Fibroblast of upper back skin (primary cell): ENCODE measurements at regions not wholly inside any gene's neighbourhood (a gene's known extent, or its start where the extent isn't known, plus 50 kb on each side); places are given as distances from the start of the nearest gene placed in this dataset.

Experiments used
- DNase-seq: peaks from one replicate; pipeline ENCODE4 v3.0.0-alpha.2; 2013

DNA sequence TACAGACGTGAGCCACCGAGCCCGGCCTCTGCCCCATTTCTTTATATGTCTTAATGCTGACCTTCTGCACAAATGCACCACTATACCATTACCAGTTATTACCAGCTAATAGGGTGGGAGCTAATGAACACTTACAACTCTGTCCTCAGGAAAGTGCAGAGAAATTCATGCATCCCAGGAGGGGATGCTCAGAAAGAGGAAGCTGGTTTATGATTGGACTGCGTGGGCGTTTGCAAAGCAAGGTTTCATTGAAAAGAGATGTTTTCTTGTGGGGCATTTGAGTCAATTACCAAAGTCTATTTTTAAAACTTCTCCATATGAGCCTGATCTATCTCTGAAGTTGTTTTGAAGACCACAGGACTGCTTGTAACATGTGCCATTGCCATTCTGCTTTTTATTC is 417.7 kb upstream of the CELF2 start:
- DNase-seq, result no peak

DNA sequence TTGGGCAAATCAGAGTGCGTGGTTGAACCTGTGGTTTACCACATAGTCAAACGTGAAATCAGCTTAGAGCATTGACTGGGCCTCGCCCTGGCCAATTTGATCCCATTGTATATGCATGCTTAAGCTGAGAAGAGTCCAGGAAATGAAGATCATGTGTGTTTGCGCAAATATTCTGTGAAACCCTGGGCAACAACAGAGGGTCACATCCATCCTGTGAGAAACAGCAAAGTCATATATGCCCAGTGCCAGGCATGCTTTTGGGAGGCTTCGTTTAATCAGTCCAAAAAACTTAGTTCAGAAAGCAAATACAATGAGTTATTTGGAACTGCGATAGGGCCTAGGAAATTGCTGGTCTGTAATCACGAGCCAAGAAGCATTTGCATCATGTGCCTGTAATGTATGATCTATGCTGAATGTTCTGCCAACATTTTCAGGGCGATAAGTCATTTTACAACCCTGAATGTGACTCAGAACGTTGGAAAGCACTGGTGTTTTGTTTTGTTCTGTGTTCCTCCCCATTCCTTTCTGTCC is 412.1 kb upstream of the CELF2 start:
- DNase-seq, result peak; percentile 80

DNA sequence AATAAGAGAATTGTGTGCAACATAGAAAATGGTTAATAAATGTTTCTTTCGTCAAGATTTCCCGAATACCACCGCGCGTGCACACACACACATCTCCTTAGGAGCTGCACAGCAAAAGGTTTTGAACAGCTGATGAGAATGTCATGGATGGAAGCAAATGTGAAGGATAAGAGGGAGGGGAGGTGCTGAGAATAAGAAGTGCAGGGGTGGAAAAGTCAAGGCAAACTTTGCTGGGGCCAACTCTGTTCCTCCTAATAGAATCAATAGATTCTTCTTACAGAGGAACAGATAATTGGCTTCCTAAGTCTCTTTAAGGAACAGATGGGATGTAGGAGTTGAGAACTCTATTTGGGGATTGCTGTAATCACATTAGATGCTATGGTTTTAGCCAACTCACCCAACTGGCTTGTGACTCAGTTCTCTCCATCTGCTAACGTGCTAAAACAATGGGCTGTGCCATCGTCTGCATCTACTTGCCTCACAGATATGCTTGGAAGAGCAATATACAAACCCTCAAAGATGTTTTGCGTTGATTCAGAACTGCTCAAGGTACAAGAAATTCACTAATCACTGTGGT is 408.2 kb upstream of the CELF2 start:
- no peak for DNase-seq

DNA sequence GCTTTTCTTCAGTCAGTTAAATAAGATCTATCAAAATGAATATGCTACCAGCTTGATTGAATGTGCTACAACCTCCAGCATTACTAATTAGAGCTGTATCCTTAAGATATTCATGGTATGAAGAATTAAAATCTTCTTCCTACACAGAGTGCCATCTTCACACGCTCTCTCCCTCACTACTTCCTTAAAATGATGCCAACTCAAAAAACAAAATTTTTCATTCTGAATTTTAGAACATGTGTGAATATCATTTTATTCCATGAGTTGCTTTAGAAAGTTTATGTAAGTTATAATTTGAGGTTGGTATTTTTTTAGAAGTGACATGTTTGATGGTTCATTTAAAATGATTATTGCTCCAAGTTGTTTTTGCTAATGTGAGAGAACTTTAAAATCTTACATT is 407.5 kb upstream of the CELF2 start:
- DNase-seq, result no peak

DNA sequence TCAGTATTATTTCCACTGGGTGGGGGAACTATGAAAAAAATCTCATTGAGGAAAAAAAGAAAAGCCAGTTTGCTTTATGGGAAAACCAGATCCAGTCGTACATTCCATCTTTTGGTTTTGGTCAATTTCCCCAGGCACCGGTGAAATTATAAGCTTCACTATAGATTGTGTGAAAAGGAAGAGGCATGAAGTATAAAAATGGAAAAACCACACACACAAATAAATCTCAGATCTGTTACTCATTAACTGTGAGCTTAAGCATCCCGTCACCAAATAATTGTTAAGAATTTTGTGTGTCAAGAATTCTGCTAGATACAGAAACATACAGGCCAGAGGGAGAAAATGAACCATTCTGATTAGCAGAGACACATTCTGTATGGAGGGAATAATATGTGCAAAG is 405.5 kb upstream of the CELF2 start:
- no peak for DNase-seq

DNA sequence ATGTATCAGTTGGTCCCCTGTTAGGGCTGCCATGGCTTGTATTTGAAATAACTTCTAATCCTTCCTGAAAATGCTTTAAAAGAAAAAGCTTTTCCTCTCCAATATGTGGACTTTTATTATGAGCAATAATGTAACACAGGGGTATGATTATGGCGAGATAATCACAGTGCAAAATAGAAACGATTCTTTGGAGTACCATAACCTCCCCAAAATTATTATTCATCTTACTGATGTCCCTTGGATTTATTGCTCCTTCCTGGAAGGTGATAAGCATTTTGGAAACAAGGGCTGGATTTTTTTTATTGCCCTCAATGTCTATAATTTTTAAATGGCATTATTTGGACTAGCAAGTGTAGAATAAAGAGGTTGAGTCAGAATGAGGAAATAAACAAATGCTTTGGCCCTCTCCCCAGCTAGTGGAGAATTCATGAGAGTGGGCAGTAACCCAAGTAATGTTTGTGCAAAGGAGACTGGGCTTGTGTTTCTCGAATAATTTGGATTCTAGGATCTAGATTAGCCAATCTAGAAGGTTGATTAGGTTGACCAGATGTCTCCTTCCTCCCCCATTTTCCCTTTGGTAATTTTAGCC is 403.9 kb upstream of the CELF2 start:
- DNase-seq, result no peak

DNA sequence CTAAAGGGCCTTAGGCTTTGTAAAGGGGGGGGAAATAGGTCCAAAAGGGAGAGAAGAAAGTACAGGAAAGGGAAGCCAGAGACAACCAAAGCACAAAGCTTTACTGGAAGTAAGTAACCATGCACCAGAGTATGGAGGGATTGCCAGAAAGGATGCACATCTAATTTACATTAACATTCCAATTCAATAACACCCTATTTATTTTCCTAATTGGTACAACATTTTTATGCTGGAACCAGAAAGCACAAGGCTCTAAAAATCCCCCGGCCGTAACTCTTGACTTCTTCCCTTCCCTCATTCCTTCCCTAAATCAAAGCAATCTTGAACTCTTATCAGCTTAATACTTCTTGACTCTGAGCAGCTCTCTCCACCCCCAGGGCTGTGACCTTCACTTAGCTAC is 400.0 kb upstream of the CELF2 start:
- no peak for DNase-seq

DNA sequence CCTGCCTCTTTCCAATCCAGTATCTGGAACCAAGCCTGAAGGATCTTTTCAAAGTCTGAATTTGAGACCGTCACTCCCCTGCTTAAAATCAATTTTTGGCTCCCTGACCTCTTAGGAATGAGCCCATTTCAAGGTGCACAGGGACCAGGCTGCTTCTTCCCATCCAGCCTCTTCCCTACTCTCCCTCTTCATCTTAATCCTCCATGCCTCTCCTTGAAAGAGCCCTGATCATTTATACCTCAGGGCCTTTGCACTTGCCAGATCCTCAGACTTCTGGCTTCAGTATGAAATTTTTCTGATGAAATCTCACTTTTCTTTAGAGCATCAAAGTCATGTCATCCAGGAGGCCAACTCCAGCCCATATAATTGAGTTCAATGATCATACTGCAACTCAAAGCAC is 399.5 kb upstream of the CELF2 start:
- DNase-seq, result no peak

DNA sequence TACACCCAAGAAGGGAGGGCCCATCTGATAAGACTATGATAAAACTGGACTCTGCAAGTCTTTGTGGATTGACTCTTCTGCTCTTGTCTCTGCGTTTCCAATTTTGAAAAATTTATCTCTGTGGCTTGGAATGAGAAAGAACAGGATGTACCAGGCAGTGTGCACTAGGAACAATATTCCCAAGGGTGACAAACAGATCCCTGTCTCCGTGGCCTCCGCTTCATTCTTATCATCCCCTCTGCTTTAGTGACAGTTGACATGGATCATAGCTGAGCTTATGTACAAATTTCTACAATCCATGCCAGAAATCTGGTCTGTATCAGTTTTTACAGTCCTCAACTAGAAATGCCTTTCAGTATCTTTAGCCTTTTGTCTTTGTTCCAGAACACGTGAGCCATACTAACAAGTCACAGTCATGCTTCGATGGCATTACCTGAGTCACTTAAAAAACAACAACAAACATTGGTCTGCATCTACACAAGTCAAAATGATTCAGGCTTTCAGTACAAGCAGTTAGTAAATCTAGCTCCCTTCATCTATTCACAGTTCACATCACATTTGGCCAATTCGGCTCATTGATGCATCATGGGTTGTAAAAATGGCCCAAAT is 393.6 kb upstream of the CELF2 start:
- DNase-seq, result no peak

DNA sequence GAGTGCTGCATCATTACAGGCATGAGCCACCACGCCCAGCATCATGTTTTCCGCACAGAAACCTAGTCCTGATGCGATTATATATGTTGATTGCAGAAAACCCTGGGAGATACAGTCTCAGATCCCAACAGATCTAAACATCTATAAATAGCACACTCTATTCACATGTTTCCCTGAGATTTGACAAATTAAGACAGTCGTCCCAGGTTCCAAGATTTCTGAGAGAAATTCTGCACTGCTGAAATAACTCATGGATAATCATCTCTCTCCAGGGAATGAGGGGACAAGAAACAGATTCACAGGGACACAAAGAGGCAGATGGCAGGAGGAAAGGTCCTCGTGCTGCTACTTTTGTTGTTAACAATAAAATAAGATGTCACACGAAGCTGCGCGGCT is 393.1 kb upstream of the CELF2 start:
- no peak for DNase-seq

DNA sequence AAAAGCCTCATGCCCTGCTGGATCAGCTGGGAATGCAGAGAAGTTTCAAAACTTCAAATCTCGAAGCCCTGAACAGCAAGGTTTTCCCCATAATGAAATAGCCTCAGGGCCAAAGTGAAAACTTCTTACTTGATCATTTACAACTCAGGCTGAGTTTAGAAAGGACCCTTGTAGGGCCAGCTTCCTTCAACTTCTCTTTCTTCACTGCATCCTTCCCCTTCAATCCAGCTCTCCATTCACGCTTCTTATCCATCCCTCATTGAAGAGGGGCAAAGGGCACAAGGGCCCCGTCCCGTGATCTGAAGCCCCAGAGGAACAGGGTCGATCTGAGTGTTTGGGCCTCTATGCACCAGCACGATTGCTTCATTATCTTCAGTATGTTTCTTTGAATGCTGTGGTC is 392.2 kb upstream of the CELF2 start:
- DNase-seq, result no peak

DNA sequence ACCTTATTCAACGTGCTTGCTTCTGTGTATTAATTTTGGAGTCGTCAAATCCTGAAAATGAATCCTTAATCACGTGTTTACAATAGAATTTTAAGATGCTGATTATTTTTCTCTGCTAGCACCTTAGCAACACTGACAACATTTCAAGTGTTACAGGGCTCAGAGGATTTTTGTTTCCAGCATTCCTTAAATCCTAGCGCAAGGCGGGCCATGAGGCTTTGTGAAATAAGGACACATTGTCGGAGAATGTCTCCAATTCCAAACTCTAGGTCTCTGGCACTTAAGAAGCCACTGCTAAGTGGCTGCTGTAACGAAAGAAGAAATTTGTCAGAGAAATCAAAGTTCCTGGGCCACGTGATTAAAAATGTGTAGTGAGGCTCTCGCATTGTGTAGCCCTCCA is 390.9 kb upstream of the CELF2 start:
- DNase-seq, result no peak

DNA sequence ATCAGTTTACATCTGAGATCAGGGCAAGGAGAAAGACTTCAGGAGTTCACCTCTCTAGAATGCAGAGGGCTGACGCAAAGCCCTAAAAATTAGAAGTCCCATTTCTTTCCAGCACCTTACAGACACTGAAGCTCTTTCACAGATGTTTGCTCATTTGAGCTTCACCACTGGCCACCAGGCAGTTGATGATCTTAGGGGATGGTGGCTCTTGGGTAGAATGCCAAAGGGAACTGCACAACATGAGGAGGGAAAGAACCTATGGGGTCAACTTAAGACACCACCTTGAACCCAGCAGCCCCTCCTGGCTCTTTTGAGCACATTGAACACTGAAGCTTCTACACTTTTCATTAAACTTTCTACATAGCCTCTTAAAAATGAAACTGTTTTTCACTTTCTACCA is 390.3 kb upstream of the CELF2 start:
- DNase-seq, result no peak

DNA sequence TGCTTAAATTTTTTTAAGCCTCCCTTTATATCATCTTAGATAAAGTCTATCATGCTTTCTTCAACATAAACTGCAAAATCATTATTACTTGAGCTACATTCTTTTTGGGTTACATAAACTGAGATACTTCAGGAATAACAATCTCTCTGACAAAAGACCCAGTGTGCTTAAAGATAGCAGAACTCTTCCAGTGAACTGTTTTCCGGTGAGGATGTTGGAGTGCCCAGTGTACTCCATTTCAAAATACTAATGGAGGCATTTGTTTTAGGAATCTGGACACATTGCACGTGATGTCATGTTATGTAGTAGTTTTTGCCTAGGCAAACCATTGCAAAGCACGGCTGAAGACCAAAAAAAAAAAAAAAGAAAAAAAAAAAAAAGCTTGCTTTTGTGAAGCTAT is 388.2 kb upstream of the CELF2 start:
- DNase-seq, result no peak

DNA sequence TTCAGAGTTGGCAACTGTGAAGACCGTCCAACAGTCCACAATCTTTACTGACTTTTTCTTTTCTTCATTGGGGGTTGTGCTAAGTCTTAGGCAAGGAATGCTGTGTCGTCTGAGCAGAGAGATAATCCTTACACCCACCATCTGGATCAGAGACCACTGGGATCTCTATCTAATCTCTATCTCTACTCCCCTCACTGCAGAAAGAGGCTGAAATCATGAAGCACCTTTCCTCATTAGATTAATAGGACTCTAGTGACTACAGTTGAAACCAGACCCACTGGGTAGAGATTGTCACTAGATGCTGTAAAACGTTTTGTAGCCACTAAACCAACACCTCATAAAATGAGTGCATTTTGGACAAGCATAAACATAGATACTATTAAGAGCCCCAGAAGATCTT is 387.4 kb upstream of the CELF2 start:
- DNase-seq, result no peak

DNA sequence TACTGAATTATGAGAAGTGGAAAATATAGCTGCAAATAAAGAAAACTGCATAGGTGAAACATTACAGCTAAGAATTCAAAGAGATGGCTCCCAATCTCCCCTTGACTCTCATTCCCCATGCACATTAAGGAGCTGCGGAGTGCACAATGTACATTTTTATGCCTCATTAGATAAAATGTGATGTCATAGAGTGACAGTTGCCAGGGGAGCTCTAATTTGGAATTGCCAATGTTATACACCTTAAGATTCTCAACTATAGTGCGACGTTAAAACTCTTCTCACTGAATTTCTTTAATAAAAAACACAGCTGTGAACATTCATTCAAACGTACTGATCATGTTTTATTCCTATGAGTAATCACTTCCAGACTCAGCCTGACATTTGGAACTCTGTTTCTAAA is 386.9 kb upstream of the CELF2 start:
- DNase-seq, result no peak

DNA sequence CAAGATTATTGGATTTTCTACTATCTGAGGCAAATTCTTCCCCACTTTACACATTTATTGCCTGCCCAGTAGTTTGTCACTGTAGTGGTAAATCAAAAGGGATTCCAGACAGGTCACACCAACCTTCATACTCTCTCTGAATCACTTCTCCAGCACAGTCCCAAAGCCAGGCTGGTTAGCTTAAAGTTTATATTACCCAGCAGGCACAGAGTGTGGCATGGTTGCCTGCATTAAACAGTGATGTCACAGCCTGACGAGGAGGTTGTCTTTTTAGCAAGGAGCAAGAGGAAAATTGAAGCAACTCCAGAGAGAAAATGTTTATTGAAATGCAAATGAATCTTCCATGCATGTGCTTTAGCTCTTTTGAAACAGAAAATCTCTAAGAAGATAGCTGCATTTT is 375.5 kb upstream of the CELF2 start:
- no peak for DNase-seq

DNA sequence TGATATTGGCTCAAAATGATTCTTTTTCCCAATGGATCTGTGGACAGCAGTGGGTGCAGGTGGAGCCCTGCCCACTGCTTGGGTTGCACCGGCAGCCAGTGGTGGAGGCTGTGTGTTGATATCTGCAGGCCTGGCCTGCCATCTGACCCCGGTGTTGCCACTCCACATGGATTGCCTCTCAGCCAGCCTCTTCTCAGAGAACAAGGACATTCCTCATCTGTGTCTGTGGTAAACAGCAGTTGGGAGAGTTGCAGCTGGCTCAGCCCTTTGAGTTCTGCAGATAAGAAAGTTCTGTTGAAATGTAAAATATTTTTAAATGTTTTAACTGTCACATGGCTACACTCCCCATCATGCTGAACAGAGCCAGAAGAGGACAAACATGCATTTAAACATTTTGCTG is 374.9 kb upstream of the CELF2 start:
- DNase-seq, result peak; percentile 4

DNA sequence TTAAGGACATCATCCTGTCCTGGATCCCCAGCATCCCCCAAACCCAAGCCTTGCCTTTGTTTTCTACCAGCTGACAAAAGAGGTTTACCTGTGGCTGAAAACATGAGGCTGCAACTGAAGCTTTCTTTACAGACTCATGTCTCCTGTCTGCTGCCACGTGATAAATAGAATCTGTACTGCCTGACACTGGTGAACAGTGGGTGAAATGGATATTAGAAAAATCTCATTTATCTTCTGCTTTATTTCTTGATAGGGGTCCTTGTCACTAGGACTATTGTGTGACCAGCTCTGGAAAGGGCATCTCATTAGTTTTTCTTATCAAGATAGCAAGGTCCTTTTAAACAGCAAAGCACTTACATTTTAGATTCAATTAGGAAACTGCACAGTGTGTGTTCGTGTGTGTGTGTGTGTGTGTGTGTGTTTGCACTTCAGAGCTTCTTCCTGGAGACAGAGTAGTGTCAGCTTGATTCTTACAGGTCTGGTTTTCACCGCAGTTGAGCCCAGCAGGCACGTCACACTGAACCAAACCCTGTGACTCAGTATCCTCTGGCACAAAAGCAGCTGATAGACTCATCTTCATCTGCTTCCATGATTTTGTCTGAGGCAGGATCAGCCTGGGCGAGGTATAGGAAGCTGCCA is 373.5 kb upstream of the CELF2 start:
- DNase-seq, result peak; percentile 48

DNA sequence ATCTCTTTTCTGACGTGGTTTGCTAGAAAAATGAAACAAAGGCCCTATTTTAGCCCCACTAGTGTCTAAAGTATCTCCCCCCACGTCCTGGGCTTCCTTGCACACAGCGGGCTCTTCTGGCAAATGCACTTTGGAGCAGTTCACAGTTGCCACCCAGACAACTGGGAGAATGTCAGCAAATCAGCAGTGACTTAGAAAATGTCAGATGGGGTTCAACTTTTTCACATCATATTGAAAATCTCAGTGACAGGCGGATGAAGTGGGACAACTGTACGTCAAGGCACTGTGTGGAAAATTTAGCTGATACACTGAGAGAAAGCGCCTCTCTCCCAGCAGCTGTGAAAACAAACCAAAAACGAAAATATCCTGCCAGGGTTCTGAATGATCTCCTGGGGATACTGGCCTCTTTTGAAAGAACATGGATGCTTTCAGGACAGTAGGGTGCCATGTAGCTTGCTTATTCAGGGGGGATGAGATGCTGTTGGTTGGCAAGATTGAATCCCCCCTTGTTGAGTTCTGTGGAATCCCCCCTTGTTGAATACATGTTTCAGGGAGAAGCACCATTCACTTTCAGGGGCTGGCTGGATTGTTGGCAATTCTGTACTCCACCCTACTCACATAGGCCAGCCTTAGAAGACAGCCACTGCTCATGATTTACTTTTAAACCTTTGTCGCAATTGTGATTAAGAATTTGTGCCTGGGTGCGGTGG is 372.8 kb upstream of the CELF2 start:
- no peak for DNase-seq

DNA sequence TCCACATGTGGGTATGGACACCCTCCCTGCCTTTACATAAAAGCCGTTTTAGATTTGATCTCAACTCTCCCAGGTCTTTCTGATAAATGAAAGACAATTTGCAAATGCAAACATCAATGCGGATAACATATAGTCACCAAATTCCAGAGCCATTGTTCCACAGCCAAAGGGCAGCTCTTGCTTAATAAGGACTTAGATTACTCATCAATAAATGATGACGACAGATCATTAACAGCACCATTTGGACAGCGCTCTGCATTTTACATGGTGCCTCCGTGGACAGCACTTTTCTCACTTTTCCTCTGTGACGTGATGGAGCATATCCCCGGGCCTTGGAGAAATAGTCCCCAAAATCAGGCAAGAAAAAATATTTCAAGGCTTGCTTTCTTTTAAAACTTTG is 370.3 kb upstream of the CELF2 start:
- peak; percentile 16 for DNase-seq

DNA sequence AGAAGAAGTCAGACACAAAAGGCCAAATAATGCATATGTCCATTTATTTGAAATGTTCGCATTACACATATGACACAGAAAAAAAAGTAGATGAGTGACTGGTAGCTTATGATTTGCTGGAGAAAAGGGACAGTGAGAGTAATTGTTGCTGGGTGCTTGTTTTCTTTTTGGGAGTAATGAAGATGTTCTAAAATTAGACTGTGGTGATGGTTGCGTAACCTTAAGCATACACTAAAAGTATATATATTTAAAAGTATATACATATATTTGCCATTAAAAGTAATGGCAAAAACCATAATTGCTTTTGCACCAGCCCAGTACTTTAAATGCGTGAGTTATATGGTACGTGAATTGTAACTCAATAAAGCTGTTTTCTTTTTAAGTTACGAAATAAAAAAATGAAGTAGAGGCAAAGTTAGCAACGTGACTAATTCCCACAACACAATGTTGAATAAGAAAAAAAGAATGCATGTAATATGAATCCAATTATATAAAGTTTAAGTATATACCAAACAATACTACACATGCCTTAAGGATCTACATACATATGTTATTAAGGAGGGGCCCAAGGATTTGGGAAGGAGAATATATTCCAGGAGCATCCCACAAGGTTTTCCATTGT is 360.4 kb upstream of the CELF2 start:
- DNase-seq, result peak; percentile 31

DNA sequence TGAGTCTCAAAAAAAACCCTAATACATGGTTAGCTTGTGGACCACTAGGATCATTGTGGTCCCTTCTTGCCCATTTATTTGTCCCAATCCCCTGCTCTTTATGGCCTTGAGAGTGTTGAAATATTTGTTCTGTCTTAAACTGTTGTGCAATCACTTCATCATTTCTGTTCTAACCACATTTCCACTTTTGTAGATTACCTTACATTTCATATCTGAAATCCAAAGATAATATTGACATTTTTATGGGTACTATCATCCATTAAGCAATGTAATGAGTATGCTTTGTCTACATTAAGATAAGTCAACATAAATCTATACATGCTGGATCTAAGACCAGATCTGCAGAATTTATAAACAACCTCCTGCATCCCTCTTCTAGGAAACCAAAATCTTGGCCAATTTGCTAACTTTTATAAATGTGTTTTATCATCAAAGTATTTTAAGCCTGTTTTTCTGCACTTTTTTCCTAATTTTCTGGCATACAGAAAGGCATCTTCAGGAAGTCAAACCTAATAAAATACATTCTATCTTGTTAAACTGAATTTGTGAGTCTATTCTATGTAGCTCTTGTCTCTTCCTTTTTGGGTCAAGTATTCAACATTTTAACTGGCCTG is 359.4 kb upstream of the CELF2 start:
- DNase-seq, result peak; percentile 57
